Stimulated activated naive CD4-positive, alpha-beta T cell treated with Interleukin-2 at 50 U/mL for 16 hours (primary cell): ENCODE measurements at regions not wholly inside any gene's neighbourhood (a gene's known extent, or its start where the extent isn't known, plus 50 kb on each side); places are given as distances from the start of the nearest gene placed in this dataset.

ENCODE experiments used
- DNase-seq: peaks from one replicate; lab custom pipeline; 2025; lab: John Stamatoyannopoulos, UW

DNA sequence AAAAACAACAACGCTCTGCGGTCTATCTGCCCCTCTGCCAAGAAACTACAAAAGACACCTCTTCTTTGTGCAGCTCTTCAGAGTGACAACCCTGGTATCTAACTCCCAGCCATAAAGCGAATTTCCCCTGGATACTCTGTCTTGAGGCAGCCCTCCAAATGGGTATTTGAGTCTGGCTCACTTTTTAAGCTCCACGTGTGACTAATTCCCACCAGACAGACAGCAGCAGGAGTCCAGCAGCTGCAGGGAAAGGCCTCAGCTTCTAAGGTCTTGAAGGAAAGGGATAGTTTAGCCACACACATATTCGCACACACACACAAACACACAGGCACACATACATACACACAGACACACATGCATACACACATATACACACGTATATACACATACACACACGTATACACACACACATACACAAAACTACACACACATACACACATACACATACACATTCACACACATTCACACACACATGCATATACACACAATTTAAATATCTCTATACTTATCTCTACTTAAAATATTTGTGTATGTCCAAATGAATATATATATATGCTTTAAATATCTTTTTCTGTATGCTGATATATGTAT lies 188.8 kb downstream of the TSHZ3 start:
- DNase-seq = no peak

DNA sequence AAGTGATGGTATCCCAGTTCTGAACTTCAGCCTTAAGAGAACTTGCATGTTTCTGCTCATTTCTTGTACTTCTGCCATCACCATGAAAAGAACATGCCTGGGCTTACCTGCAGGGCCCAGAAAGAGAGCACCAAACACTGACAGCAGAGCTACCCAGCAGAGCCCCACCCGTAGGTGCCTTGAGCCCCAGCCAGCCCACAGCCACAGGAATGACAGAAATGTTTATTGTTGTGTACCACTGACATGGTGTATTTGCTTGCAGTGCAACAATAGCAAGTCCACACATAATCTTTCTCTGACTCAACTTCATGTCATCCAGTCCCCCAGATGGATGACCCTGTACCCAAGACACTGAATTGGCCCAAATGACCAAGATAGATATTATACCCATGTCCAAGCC lies 195.2 kb downstream of the TSHZ3 start:
- no peak for DNase-seq

DNA sequence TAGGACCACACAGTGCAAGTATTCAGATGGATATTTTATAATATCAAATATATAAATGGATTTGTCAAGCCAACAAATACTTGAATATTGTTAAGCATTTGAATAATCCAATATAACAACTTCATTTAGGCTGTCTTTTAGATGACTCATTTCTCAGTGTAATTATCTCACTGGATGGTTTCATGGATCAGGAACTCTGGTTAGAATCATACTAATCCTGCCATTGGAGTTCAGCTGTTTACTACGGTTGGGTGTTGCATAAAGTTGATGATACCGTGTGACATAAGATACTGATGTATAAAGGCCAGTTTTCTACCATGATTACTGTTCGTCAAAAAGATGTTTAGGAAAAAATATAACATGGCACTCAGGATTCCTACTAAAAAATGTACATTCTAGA lies 196.3 kb downstream of the TSHZ3 start:
- no peak for DNase-seq

DNA sequence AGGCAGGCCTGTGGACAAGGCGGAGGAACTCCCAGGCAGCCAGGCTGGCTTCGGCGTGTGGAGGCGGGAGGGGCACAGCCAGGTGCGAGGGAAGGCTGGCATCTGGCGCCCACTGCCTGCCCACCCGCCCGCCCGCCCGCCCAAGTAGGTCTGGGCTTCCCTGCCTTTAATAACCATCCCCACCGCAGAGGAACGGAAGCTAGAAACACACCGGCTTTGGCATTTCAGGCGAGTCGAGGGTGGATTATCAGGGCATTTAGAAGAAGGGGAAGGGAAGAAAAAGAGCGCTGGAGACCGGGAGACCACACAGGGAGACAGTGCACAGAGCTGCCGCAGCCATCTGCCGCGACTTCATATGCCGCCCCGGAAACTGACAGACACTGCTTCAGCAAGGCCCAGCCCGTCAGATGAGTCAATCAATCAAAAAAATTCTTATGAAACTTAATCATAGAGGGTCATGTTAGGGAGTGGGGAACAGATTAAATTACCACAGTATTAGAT lies 199.7 kb downstream of the TSHZ3 start:
- no peak for DNase-seq

DNA sequence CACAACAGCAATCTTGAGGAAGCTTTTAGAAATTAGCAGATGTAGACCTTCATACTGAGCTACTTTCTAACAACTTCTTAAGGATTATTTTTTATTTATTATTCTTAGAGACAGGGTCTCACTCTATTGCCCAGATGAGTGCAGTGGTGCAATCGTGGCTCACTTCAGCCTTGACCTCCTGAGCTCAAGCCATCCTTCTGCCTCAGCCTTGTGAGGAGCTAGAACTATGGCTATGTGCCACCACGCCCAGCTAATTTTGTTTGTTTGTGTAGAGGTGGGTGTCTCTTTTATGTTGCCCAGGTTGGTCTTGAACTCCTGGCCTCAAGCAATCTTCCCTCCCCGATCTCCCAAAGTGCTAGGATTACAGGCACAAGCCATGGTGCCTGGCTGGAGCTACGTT lies 200.6 kb downstream of the TSHZ3 start:
- no peak for DNase-seq

DNA sequence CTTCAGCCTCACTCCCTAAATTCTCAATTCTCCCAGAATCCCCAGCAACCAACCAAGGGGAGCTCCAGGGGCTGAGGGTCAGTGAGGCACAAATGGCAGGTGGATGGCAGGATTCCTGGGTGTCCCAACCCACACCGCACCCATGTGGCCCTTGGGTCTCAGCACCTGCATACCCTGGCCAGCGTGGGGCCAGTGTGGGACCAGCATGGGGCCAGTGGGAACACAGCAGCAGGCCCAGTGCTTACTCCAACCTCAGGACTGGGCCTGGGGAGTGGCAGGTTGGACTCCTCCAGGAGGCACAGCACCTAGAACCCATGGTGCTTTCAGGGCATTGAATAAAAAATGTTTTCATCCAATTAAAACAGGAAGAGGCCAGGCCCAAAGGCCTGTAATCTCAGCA lies 202.0 kb downstream of the TSHZ3 start:
- no peak for DNase-seq

DNA sequence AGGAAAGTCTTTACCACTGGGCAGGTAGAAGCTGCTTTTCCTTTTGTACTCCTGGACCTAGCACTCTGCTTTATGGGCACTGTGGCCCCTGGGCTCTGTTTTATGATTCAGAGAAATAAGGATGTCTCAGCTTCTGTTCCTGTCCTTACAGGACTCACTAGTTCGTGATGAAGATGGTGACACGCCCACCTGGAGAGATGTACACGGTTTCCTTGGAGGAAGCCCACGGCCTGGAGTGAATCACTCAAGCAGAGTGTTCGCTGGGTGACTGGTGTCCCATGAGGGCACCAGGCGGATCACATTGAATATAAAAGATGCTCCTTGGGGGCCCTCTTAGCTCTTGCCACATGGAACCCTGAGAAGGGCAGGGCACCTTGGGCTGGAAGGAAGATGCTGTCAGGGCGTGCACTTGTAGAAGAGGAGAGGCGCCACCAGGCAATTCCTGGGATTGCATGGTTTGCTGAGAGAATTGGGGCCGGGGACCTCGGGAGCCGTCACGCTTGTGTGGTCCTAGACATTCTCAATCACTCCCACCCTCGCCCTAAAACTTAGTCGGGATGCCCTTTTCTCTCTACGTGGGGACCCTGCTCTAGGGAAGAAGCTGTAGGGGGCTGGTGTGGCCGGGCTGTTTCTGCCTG lies 202.6 kb downstream of the TSHZ3 start:
- no peak for DNase-seq

DNA sequence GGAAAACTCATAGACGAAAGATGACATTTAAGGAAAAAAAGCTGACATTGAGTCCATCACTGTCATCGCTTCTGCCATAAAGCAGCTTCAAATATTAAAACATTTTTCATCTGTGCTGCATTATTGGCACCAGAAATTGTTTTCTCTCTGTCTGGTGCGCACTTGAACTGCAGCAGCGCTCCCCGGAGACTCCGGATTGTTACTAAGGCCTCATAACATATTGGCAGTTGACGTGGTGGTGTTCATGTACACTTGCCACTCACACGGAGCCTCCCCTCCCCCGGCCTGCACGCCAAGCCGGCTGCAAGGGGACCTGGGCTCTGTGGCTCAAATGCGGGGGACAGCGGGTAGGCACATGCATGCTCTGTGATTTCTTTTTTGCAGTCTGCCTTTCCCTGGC lies 203.2 kb downstream of the TSHZ3 start:
- no peak for DNase-seq

DNA sequence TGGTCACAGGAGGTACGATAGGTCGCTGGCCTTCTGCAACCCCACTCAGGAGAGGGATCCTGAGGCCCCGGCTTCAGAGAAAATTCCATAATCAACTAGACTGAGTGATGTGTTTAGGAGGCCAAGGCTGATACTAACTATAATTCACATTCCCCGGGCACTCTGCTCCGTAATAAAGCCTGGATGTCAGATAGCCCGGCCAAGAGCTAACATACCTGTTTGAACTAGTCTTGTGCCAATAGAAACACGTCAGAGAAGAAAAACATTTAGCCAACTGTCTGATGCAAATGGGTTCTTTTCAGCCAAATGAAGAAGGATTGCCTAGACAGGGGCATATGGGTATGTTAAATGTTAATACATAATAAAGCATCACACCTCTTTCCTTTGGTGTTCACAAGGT lies 204.2 kb downstream of the TSHZ3 start:
- no peak for DNase-seq

DNA sequence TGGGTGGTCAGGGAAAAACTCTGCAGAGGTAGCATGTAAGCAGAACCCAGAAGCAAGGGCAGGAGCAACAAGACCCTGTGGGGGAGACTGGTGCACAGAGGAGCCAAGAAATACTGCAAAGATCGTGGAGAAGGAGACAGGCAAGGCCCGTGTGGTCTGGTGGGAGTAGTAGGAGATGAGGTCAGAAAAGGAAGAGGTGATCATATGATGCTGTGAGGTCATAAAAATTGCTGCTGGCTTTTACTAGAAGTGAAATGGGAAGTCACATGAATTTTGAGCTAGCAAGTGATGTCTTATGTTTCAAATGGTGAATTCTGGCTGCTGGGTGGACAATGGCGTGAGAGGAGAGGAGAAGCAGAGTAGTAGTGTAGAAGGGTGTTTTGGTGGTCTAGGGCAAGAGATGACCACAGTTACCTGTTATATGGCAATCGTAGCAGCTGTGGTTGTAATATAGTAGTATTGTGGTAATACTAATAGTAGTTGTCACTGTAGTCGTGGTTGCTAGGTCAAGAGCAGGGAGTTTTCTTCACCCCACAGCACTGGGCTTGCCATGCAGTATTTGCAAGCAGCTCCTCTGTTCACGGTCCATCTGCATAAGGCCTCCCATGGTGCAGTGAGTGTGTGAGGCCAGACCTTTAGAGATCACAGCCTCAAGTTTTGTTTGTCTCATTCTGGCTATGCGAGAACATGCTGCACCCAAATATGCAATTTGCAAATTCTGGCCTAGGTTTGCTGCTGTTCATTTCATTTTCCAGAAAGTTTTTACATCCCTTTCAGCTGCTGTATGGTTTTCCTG lies 205.0 kb downstream of the TSHZ3 start:
- DNase-seq = no peak

DNA sequence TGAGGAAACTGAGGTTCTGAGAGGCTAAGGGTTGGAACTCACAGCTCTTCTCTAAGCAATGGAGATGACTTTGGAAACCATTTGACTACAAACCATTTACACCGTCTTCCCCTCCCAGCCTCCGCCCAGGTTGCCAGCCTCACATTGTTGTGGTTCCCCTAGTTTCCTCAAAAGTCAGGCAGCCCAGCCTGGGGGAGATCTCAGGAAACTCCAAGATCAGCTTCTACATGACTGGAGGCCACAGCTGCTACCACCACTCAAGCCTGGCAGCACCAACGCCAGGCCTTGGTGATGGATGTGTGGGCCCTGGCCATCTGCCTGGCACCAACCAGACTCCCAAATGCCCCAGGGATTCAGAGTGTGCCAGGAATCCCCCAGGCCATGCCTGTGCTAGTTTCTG lies 207.9 kb downstream of the TSHZ3 start:
- DNase-seq = no peak

DNA sequence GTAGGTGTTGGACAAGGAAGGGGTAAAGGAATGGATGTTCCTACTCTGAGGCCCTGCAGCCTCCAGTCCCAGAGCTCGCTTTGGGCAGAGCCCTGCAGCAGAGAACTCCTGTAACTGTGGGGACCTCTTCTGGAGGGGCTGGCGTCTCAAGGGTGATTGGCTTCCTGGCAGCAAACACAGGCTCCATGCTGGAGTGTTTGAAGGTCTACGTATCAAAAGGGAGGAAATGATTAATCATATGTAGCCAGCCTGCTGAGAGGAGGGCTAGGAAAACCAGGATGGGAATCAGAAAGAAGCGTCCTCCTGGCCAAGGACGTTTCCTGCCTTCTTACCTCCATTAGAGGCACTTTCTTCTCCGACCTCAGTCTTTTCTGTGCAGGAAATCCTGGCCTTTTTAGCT lies 208.5 kb downstream of the TSHZ3 start:
- DNase-seq = no peak

DNA sequence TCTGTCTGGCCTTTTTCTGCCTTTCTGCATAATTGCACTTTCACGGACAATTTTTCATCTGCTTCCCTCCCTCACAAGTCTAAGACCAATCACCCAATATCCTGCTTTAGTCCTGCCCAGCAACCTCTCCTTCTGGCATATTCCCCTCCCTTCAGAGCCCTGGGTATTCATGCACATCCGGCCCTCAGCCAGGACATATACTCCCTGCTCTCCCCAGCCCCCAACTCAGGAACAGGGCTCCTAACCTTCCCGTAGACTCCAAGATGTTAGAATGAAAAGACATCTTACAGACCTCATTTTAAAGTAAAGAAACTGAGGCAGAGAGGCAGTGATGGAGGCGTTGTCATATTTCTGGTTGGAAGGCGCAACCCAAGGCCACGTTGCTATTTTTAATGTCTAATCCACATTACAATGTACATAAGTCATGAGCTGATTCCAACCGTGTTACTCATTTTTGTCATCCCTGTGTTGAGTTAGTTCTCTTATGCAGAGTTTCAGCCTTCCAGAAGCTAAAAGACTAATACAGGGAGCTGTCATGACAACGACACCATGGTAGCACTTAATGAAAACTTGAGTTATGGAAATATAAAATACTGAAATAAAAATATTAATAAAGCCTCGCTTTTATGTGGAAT lies 209.2 kb downstream of the TSHZ3 start:
- DNase-seq = no peak

DNA sequence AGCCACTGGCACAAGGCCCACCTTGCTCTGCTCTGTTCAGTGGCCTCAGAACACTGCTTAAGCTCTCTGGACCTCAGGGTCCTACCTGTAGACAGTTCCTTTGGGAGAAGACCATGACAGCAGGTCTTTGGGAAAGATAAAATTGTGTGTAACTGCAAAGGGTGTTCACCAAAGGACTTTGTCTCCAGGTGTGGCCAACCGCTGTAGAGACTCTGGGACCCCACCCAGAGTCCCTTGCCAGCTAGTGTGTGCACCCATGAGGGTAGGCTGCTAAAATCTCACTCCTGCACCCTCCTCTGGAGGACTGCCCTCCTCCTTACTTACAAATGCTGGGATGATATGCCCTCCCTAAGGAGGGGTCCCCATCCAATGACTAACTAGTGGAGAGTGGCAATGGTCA lies 211.2 kb downstream of the TSHZ3 start:
- DNase-seq = no peak

DNA sequence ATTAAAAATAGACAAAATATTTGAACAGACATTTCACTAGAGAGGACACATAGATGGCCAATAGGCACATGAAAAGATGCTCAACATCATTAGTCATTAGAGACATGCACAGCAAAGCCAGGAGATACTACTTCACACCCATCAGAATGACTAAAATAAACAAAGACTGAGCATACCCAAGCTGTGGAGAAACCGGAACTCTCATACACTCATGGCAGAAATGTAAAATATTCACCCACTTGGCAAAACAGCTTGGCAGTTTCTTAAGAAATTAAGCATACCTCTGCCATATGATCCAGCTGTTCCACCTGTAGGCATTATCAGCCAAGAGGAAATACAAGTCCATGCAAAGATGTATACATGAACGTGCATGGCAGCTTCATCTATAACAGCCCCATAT lies 213.4 kb downstream of the TSHZ3 start:
- no peak for DNase-seq

DNA sequence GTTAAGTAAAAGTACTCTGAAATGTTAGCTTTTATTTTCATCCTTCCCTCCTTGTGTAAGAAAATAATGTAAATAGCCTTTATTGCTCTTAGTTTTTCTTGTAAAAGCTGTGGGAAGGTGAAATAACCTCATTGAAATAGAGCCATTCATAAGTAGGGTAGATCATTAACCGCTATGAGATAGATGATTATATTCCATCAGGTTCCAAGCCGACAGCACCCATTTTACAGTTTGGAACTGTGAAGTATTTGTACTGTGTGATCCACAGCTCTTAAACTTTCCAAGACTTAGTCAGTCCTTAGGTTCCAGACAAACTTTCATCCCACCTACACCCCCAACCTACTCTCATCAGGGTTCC lies 216.5 kb downstream of the TSHZ3 start:
- no peak for DNase-seq

DNA sequence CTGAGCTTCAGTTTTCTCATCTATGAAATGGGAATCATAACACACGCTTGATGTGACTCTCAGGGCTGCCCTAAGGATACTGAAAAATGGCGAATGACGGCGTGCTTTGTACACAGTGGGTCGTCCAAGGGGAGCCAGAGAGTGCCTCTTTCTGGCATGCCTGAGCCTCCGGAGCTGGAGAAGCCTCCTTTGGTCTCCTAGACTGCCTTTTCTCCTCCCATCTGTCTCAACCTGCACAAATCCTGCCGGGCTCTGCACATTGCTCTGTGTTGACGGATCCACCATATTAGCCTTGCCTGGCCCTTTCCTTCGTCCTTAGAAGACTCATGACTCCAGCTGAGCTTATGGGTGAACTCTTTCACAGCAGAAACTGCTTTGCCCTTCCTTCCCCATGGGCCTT lies 220.9 kb downstream of the TSHZ3 start:
- no peak for DNase-seq

DNA sequence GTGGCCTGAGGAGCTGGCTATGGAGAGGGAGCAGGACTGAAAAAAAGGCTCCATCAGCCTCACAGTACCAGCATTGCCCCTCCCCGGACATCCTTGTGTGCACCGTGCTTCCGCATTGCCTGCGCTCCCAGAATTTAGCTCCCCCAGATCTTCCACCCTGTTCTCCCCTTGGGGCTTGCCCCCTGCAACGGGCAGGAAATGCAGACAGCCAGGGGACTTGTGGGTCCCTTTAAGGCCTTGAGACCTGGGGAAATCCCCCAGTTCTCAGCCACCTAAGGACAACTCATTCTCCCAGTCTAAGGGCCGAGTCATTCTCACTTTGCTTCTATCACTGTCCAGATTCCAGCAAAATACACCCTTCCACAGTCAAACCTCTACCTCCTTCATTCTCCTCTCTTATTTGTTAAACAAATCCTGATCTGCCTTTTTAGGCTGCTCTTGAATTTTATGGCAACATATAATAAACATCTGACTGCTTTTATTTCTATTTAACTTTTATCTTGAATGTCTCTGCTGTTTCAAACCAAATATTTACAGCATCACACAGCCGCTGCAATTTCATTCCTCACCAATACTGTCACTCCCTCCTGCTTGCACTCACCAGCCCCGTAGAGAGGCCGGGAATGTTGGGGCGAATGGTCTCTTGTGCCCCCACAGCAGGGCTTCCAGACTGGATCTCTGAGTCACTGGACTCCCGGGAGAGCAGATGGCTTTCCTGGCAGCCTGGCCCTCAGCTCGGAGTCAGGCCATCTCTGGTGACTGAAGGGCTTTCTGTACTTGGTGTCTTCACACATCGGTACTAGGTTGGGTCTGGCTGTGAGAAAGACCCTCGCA lies 221.9 kb downstream of the TSHZ3 start:
- DNase-seq = no peak

DNA sequence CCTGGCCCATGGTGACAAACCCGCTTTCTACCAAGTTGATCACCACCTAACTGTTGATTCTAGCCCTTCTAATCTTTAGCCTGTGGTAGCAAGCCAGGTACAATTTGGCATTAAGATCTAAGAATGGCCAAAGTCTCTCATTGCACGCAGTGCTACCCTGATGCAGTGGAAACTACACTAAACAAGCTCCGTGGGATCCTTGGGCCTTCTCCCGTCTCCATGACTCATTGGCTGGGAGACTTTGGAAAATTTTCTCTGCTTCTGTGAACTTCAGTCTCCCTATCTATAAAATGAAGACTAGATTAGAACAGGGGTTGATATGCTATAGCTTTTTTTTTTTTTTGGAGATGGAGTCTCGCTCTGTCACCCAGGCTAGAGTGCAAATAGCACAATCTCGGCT lies 223.0 kb downstream of the TSHZ3 start:
- no peak for DNase-seq

DNA sequence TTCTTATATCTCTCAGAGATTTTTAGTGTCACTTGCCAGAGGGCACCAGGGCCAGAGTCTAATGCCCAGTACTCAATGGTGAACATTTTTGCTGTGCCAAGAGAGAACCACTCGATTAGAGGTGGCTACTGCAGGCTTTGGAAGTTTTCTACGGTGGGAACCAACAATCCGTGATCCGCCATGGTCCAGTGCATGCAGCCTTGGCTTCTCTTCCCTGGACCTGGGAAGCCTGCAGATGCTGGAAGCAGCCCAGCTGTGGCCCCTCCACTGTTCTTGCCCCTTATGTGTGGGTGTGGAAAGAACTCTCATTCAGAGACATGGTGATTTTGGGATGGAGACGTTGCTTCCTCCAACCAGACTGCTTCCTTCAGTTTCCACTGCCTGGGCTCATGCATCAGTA lies 224.2 kb downstream of the TSHZ3 start:
- DNase-seq = no peak

DNA sequence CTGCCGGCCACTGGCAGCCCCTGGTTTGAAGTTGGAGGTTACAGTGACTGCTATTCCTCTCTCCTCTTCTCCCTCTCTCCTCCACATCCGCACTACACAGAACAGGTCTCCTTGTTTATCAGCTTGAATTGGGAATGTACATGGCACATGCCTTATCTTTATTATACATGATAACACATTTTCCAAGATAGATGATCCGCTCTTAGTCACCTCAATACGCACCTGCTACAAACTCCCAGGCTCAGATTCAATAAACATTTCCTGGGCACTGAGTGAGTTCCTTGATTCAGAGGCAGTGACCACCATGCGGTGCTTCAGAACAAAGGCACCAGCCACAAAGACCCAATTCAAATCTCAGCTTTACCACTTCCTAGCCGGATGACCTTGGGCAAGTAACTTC lies 227.7 kb downstream of the TSHZ3 start:
- no peak for DNase-seq

DNA sequence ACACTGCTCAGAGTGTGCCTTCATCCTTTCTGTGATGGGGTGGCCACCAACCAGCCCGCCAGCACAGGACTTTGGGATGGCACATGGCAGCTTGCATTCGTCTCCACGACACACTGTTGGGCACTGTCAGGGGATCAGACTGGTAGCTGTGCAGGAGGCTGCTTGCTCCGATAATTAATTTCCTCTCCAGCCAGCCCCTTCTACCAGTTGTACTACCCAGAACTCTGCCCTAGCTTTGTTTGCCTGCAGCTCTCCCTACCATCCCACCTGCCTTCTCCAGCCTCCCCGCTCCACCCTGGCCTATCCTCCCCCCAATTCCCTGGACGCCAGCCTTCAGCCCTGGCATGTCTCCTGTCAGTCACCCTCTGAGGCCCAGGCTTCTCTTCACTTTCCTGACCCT lies 228.3 kb downstream of the TSHZ3 start:
- DNase-seq = no peak
